OCI-LY7 (cell line): ENCODE measurements at regions not wholly inside any gene's neighbourhood (a gene's known extent, or its start where the extent isn't known, plus 50 kb on each side); places are given as distances from the start of the nearest gene placed in this dataset.

Experiments
- BruUV-seq: library from RNA; stranded (reverse); fragments of 400-500 nt; replicated peaks from 2 replicates; lab custom pipeline; 2021; lab: Mats Ljungman, UMichigan
- CTCF ChIA-PET: fragments of 300-600 bp; sonication (Branson Sonifier 250); formaldehyde crosslinking; loops from one replicate; lab custom pipeline; 2022; ENCODE audit warnings: antibody characterized with exemption; ENCODE audit not compliant: unreplicated experiment; lab: Charles Lee
- POLR2A ChIA-PET: fragments of 300-600 bp; sonication (Branson Sonifier 250); formaldehyde crosslinking; loops from one replicate; lab custom pipeline; 2022; ENCODE audit warnings: antibody characterized with exemption; lab: Charles Lee
- DNase-seq: peaks from one replicate; pipeline ENCODE4 v3.0.0-alpha.2; 2015; ENCODE audit warnings: low spot score
- H2AFZ ChIP-seq: fragments of 200-600 bp; sonication (generic), shearing (Covaris generic); 2 replicates; pipeline ENCODE4 v1.6.1; 2014; ENCODE audit warnings: mild to moderate bottlenecking, antibody characterized with exemption, low read length, moderate library complexity
- H3K27ac ChIP-seq: fragments of 200-600 bp; sonication (generic); 2 replicates; pipeline ENCODE4 v1.5.1; 2014; ENCODE audit warnings: mixed run types, low read depth, mild to moderate bottlenecking, moderate library complexity, low read length, inconsistent platforms; ENCODE audit not compliant: poor library complexity, severe bottlenecking
- H3K36me3 ChIP-seq: fragments of 200-600 bp; sonication (generic); 2 replicates; pipeline ENCODE4 v1.6.1; 2014; ENCODE audit warnings: mild to moderate bottlenecking, antibody characterized with exemption, low read length, moderate library complexity, mixed read lengths; ENCODE audit not compliant: insufficient read depth
- H3K4me1 ChIP-seq: fragments of 200-600 bp; sonication (generic); 2 replicates; pipeline ENCODE4 v1.5.1; 2014; ENCODE audit warnings: mild to moderate bottlenecking, low read length; ENCODE audit not compliant: insufficient read depth, poor library complexity, severe bottlenecking
- H3K4me2 ChIP-seq: fragments of 200-600 bp; sonication (generic); 2 replicates; pipeline ENCODE4 v1.6.1; 2014; ENCODE audit warnings: mild to moderate bottlenecking, low read length
- H3K4me3 ChIP-seq: fragments of 200-600 bp; sonication (generic); 2 replicates; pipeline ENCODE4 v1.5.1; 2014; ENCODE audit warnings: mild to moderate bottlenecking, low read depth, low read length; ENCODE audit not compliant: poor library complexity, severe bottlenecking
- H3K79me2 ChIP-seq: fragments of 200-600 bp; sonication (generic); 2 replicates; pipeline ENCODE4 v1.6.1; 2016; ENCODE audit warnings: low read depth, mild to moderate bottlenecking, low read length, moderate library complexity, mixed read lengths; ENCODE audit not compliant: insufficient read depth
- H3K9me2 ChIP-seq: fragments of 200-600 bp; sonication (generic); 2 replicates; pipeline ENCODE4 v1.6.1; 2016; ENCODE audit warnings: mild to moderate bottlenecking, low read length, mixed read lengths; ENCODE audit not compliant: insufficient read depth
- H3K9me3 ChIP-seq: fragments of 200-600 bp; sonication (generic); 2 replicates; pipeline ENCODE4 v1.6.1; 2014; ENCODE audit warnings: mild to moderate bottlenecking, mixed run types, low read length, mixed read lengths
- H4K20me1 ChIP-seq: fragments of 200-600 bp; sonication (generic); 2 replicates; pipeline ENCODE4 v1.6.1; 2014; ENCODE audit warnings: mild to moderate bottlenecking, antibody characterized with exemption, low read length, moderate library complexity, mixed read lengths; ENCODE audit not compliant: insufficient read depth
- EZH2phosphoT487 ChIP-seq: fragments of 200-600 bp; sonication (generic); IDR thresholded peaks from 2 replicates; pipeline ENCODE4 v1.6.1; 2018; ENCODE audit warnings: low read depth, borderline replicate concordance, mild to moderate bottlenecking, mixed run types, antibody characterized with exemption, low read length, moderate library complexity, mixed read lengths
- intact Hi-C: fragments of 100-400 bp; cut with micrococcal nuclease; formaldehyde crosslinking; loops from one replicate; pipeline ENCODE4 v1.10.0; 2022; ENCODE audit not compliant: unreplicated experiment
- TF ChIP-seq, protein P1 (sequence below): fragments of 200-600 bp; sonication (generic); conservative IDR thresholded peaks from 2 replicates; pipeline ENCODE4 v1.5.1; 2014; ENCODE audit warnings: mild to moderate bottlenecking, antibody characterized with exemption, low read length, moderate library complexity, mixed read lengths

DNA sequence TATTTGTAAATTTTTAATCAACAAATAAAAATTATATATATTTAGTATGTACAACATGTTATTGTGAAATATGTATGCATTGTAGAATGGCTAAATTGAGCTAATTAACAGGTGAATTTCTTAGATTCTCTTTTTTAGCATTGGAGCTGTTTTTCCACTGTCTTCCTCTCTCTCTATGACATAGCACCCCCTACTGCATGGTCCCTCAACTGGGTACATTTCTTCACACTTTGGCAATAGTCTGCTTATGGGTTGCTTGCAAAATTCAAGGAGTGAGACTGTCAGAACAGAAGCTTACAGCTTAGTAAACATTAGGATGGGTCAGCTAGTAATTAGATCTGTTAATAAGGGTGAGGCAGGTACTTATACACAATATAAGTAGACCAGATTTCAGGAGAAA lies 658.5 kb upstream of the MGAT4C start:
- TF ChIP-seq, protein P1, sequence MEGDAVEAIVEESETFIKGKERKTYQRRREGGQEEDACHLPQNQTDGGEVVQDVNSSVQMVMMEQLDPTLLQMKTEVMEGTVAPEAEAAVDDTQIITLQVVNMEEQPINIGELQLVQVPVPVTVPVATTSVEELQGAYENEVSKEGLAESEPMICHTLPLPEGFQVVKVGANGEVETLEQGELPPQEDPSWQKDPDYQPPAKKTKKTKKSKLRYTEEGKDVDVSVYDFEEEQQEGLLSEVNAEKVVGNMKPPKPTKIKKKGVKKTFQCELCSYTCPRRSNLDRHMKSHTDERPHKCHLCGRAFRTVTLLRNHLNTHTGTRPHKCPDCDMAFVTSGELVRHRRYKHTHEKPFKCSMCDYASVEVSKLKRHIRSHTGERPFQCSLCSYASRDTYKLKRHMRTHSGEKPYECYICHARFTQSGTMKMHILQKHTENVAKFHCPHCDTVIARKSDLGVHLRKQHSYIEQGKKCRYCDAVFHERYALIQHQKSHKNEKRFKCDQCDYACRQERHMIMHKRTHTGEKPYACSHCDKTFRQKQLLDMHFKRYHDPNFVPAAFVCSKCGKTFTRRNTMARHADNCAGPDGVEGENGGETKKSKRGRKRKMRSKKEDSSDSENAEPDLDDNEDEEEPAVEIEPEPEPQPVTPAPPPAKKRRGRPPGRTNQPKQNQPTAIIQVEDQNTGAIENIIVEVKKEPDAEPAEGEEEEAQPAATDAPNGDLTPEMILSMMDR: 0 out of 2 replicates have a peak, but pooled peaks have one; percentile 13
- no peak for TF ChIP-seq EZH2phosphoT487
- Histone ChIP-seq H3K36me3 (no peaks in the 10 kb centered on the region), H3K27ac (no peak overlapping the region), H3K4me3 (no peak overlapping the region), H4K20me1 (no peaks in the 10 kb centered on the region), H2AFZ (no peak overlapping the region), H3K4me2 (no peak overlapping the region), H3K9me3 (no peaks in the 10 kb centered on the region), H3K4me1 (no peaks in the 10 kb centered on the region), H3K79me2 (no peaks in the 10 kb centered on the region), H3K9me2 (no peaks in the 10 kb centered on the region)
- no peak for DNase-seq
- intact Hi-C loops: no loop called here
- BruUV-seq: no TSS peak
- CTCF ChIA-PET: no interaction called here
- POLR2A ChIA-PET: no interaction called here

DNA sequence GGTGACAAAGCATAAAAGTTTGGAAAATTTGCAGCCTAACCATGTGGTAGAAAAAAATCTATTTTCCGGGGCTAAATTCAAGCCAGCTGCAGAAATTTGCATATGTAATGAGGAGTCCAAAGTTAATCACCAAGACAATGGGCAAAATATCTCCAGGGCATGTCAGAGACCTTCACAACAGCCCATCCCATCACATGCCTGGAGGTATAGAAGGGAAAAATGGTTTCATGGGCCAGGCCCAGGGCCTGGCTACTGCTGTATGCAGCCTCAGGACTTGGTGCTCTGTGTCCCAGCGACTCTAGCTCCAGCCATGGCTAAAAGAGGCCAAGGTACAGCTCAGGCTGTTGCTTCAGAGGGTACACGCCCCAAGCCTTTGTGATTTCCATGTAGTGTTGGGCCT lies 655.8 kb upstream of the MGAT4C start:
- H3K36me3 ChIP-seq: no peaks in the 10 kb centered on the region
- no TSS peak for BruUV-seq
- no peak overlapping the region for H3K27ac ChIP-seq
- H3K79me2 ChIP-seq: no peaks in the 10 kb centered on the region
- H3K9me2 ChIP-seq: no peaks in the 10 kb centered on the region
- no peak for DNase-seq
- no peaks in the 10 kb centered on the region; the same call in 1 of the 2 replicates for H3K9me3 ChIP-seq
- H4K20me1 ChIP-seq: no peaks in the 10 kb centered on the region
- H3K4me3 ChIP-seq: no peak overlapping the region
- ChIA-PET POLR2A (interaction anchor here (0.7 kb wide), 1 partner anchor 465 kb away, joined by 3 read pairs; no protein-coding TSS in a partner anchor), CTCF (no interaction called here)
- no peak overlapping the region for H2AFZ ChIP-seq
- no peak overlapping the region for H3K4me2 ChIP-seq
- no peak for TF ChIP-seq EZH2phosphoT487
- TF ChIP-seq, protein P1: no peak
- intact Hi-C loops: no loop called here
- H3K4me1 ChIP-seq: no peaks in the 10 kb centered on the region

DNA sequence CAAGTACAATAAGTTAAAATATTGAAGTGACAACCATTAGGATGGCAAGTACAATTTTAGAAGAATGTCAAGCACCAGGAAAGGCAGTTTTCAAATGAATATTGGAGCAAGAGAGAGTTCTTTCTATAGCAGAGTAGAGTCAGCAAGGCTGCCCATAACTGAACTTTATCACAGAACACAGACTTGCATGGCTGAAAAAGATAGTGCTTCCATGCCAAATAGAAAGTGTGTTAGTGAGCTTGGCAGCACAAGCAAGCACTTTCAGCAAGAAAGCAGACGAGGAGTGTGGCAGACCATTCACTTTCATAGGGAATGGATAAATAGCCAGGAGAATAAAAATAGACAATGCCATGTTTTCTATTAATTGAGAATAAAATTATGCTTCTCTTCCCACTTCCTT lies 647.0 kb upstream of the MGAT4C start:
- Histone ChIP-seq H3K4me3 (no peak overlapping the region), H3K79me2 (no peaks in the 10 kb centered on the region), H3K9me2 (no peaks in the 10 kb centered on the region), H3K36me3 (no peaks in the 10 kb centered on the region), H3K4me1 (no peaks in the 10 kb centered on the region), H3K4me2 (no peak overlapping the region), H2AFZ (no peak overlapping the region), H4K20me1 (no peaks in the 10 kb centered on the region), H3K9me3 (no peaks in the 10 kb centered on the region), H3K27ac (no peak overlapping the region)
- no TSS peak for BruUV-seq
- no peak for DNase-seq
- intact Hi-C loops: no loop called here
- CTCF ChIA-PET: no interaction called here
- TF ChIP-seq EZH2phosphoT487: no peak
- TF ChIP-seq, protein P1: no peak
- POLR2A ChIA-PET: no interaction called here
